ENCODE measurements at regions not wholly inside any gene's neighbourhood (a gene's known extent, or its start where the extent isn't known, plus 50 kb on each side); places are given as distances from the start of the nearest gene placed in this dataset.
"Not testable (repeated sequence)": the region's sequence is repeated elsewhere in the genome, so short reads cannot be mapped to it uniquely, and the experiment has no call there.

- DNase-seq (ENCODE audit: low read depth in 2 of 2) = not testable (repeated sequence)
Measured at GRCh38 chr18:14460364-14460763, 83.0 kb downstream of the POTEC start.

GRCh38 chr18:14459826-14460225 is 83.6 kb downstream of the POTEC start:
- DNase-seq (ENCODE audit: low read depth in 2 of 2) = not testable (repeated sequence)

GRCh38 chr18:14458009-14458945 is 85.1 kb downstream of the POTEC start:
- peak; percentile 51 to 52 for DNase-seq (ENCODE audit: low read depth in 2 of 2)

- not testable (repeated sequence) for DNase-seq (ENCODE audit: low read depth in 2 of 2)
Measured at GRCh38 chr18:14450637-14451009, 92.8 kb downstream of the POTEC start.

GRCh38 chr18:14449995-14450636 is 93.3 kb downstream of the POTEC start:
- not testable (repeated sequence) for DNase-seq (ENCODE audit: low read depth in 2 of 2)

- not testable (repeated sequence) for DNase-seq (ENCODE audit: low read depth in 2 of 2)
Measured at GRCh38 chr18:14449062-14449461, 94.3 kb downstream of the POTEC start.

GRCh38 chr18:14447715-14448114 is 95.7 kb downstream of the POTEC start:
- DNase-seq (ENCODE audit: low read depth in 2 of 2) = not testable (repeated sequence)

- not testable (repeated sequence) for DNase-seq (ENCODE audit: low read depth in 2 of 2)
Measured at GRCh38 chr18:14435460-14435859, 107.9 kb downstream of the POTEC start.

GRCh38 chr18:14432371-14432770 is 111.0 kb downstream of the POTEC start:
- DNase-seq (ENCODE audit: low read depth in 2 of 2) = not testable (repeated sequence)

GRCh38 chr18:14431031-14431521 is 112.3 kb downstream of the POTEC start:
- DNase-seq (ENCODE audit: low read depth in 2 of 2) = peak; percentile 31 to 54

- peak in 1 of 2 donors; percentile 14 for DNase-seq (ENCODE audit: low read depth in 2 of 2)
Measured at GRCh38 chr18:14415806-14416205, 127.6 kb downstream of the POTEC start.

GRCh38 chr18:14415399-14415798 is 128.0 kb downstream of the POTEC start:
- not testable (repeated sequence) for DNase-seq (ENCODE audit: low read depth in 2 of 2)

- DNase-seq (ENCODE audit: low read depth in 2 of 2) = not testable (repeated sequence)
Measured at GRCh38 chr18:14395533-14395932, 147.9 kb downstream of the POTEC start.

GRCh38 chr18:14393563-14394103 is 149.8 kb downstream of the POTEC start:
- DNase-seq (ENCODE audit: low read depth in 2 of 2) = not testable (repeated sequence)

GRCh38 chr18:14392604-14393003 is 150.8 kb downstream of the POTEC start:
- DNase-seq (ENCODE audit: low read depth in 2 of 2) = not testable (repeated sequence)

GRCh38 chr18:14384961-14385360 is 158.4 kb downstream of the POTEC start:
- DNase-seq (ENCODE audit: low read depth in 2 of 2) = not testable (repeated sequence)

GRCh38 chr18:14382666-14383065 is 160.7 kb downstream of the POTEC start:
- not testable (repeated sequence) for DNase-seq (ENCODE audit: low read depth in 2 of 2)

- DNase-seq (ENCODE audit: low read depth in 2 of 2) = not testable (repeated sequence)
Measured at GRCh38 chr18:14379489-14379888, 163.9 kb downstream of the POTEC start.

GRCh38 chr18:14378376-14378775 is 165.0 kb downstream of the POTEC start:
- DNase-seq (ENCODE audit: low read depth in 2 of 2) = not testable (repeated sequence)

GRCh38 chr18:14361346-14361745 is 182.1 kb downstream of the POTEC start:
- not testable (repeated sequence) for DNase-seq (ENCODE audit: low read depth in 2 of 2)

- not testable (repeated sequence) for DNase-seq (ENCODE audit: low read depth in 2 of 2)
Measured at GRCh38 chr18:14357553-14358297, 185.7 kb downstream of the POTEC start.
